ENCODE measurements at regions not wholly inside any gene's neighbourhood (a gene's known extent, or its start where the extent isn't known, plus 50 kb on each side); places are given as distances from the start of the nearest gene placed in this dataset.

- Mint-ChIP-seq H3K36me3 (ENCODE audit: low read depth) (no peaks in the 10 kb centered on the region), H3K27ac (no peak overlapping the region), H3K9me3 (peaks cover 2% of the 10 kb centered on the region), H3K4me3 (no peak overlapping the region), H3K27me3 (no peaks in the 10 kb centered on the region), H3K4me1 (ENCODE audit: low read depth) (no peaks in the 10 kb centered on the region)
- intact Hi-C loops (cut with DNase I, micrococcal nuclease): no loop called here
- Histone ChIP-seq H3K27ac (ENCODE audit: low read depth in 1 of 2, low read length in 2 of 2) (no peak overlapping the region), H3K4me1 (ENCODE audit: insufficient read depth, low read length) (no peaks in the 10 kb centered on the region), H3K9me3 (ENCODE audit: control insufficient read depth in 1 of 2, insufficient read depth in 1 of 2, low read length in 2 of 2) (peaks cover 0 to 4% of the 10 kb centered on the region in 2 experiments), H3K4me3 (ENCODE audit: low read length) (no peak overlapping the region), H3K36me3 (ENCODE audit: insufficient read depth, low read length) (no peaks in the 10 kb centered on the region), H3K27me3 (ENCODE audit: control insufficient read depth in 1 of 2, insufficient read depth in 2 of 2, low read length in 2 of 2) (no peaks in the 10 kb centered on the region)
- DNase-seq (no peak), ATAC-seq (ENCODE audit: poor library complexity) (no peak)
- ChIA-PET POLR2A (no interaction called here), CTCF (no interaction called here)
- no peak for TF ChIP-seq CTCF (IDR thresholded peaks at IDR 0.05)
Observed at GRCh38 chr7:117937753-117938483, 64.7 kb upstream of the CTTNBP2 start.

- ChIA-PET CTCF (no interaction called here), POLR2A (no interaction called here)
- Mint-ChIP-seq H3K27me3 (no peaks in the 10 kb centered on the region), H3K4me3 (no peak overlapping the region), H3K27ac (no peak overlapping the region), H3K9me3 (peaks cover 2% of the 10 kb centered on the region), H3K36me3 (ENCODE audit: low read depth) (no peaks in the 10 kb centered on the region), H3K4me1 (ENCODE audit: low read depth) (no peaks in the 10 kb centered on the region)
- Histone ChIP-seq H3K4me3 (ENCODE audit: low read length) (no peak overlapping the region), H3K27me3 (ENCODE audit: control insufficient read depth in 1 of 2, insufficient read depth in 2 of 2, low read length in 2 of 2) (no peaks in the 10 kb centered on the region), H3K36me3 (ENCODE audit: insufficient read depth, low read length) (no peaks in the 10 kb centered on the region), H3K4me1 (ENCODE audit: insufficient read depth, low read length) (no peaks in the 10 kb centered on the region), H3K9me3 (ENCODE audit: control insufficient read depth in 1 of 2, insufficient read depth in 1 of 2, low read length in 2 of 2) (peaks cover 0 to 3% of the 10 kb centered on the region in 2 experiments), H3K27ac (ENCODE audit: low read depth in 1 of 2, low read length in 2 of 2) (no peak overlapping the region)
- no peak for TF ChIP-seq CTCF (IDR thresholded peaks at IDR 0.05)
- no peak for ATAC-seq (ENCODE audit: poor library complexity)
- no peak for DNase-seq
- intact Hi-C loops (cut with DNase I, micrococcal nuclease): no loop called here
Observed at GRCh38 chr7:117941138-117941810, 68.0 kb upstream of the CTTNBP2 start.

- POLR2A ChIA-PET: no interaction called here
- no peak for ATAC-seq (ENCODE audit: poor library complexity)
- H3K27ac ChIP-seq (ENCODE audit: low read depth in 1 of 2, low read length in 2 of 2): no peak overlapping the region
Observed at GRCh38 chr7:117942780-117943179, 69.5 kb upstream of the CTTNBP2 start.

More at GRCh38 chr7:117942780-117943179, 69.5 kb upstream of the CTTNBP2 start:
- H3K27ac Mint-ChIP-seq: no peak overlapping the region
- CTCF ChIA-PET: no interaction called here
- no peaks in the 10 kb centered on the region for H3K36me3 ChIP-seq (ENCODE audit: insufficient read depth, low read length)
- no peaks in the 10 kb centered on the region for H3K36me3 Mint-ChIP-seq (ENCODE audit: low read depth)
- intact Hi-C loops (cut with DNase I, micrococcal nuclease): no loop called here
- no peaks in the 10 kb centered on the region for H3K4me1 Mint-ChIP-seq (ENCODE audit: low read depth)
- TF ChIP-seq CTCF (IDR thresholded peaks at IDR 0.05): no peak
- peaks cover 0 to 3% of the 10 kb centered on the region in 2 experiments for H3K9me3 ChIP-seq (ENCODE audit: control insufficient read depth in 1 of 2, insufficient read depth in 1 of 2, low read length in 2 of 2)
- H3K27me3 Mint-ChIP-seq: no peaks in the 10 kb centered on the region
- H3K4me3 Mint-ChIP-seq: no peak overlapping the region
- H3K4me3 ChIP-seq (ENCODE audit: low read length): no peak overlapping the region
- no peak for DNase-seq
- H3K27me3 ChIP-seq (ENCODE audit: control insufficient read depth in 1 of 2, insufficient read depth in 2 of 2, low read length in 2 of 2): no peaks in the 10 kb centered on the region
- peaks cover 2% of the 10 kb centered on the region for H3K9me3 Mint-ChIP-seq
- no peaks in the 10 kb centered on the region for H3K4me1 ChIP-seq (ENCODE audit: insufficient read depth, low read length)

All from CD4-positive, alpha-beta T cell (primary cell).